HG03066 (cell line): ENCODE measurements at regions not wholly inside any gene's neighbourhood (a gene's known extent, or its start where the extent isn't known, plus 50 kb on each side); places are given as distances from the start of the nearest gene placed in this dataset.
A peak's percentile ranks its signal among the peaks of the same experiment; 100 is the strongest.

Experiments used
- ATAC-seq: cut with Tn5 transposase; IDR thresholded peaks from one replicate; pipeline ENCODE4 v1.9.1; 2021; ENCODE audit warnings: low read depth; ENCODE audit not compliant: unreplicated experiment

DNA sequence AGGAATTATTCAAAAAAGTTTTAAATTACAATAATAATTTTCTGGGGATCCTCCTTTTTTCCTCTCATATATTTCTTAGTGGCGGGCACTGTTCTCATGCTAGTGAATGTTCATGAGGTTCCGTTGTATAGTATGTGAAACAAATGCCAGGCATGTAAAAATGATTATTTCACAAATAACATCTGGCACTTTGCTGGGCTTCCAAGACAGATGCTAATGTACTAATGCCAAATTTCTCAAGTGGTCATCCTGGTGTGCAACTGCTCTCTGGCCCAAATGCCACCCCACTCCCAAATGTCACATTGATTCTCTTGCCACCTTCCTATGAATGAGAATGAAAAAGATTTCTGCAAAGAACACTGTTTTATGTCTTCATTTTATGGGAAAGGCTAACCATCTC is 564.0 kb upstream of the GCFC2 start:
- ATAC-seq = no peak

DNA sequence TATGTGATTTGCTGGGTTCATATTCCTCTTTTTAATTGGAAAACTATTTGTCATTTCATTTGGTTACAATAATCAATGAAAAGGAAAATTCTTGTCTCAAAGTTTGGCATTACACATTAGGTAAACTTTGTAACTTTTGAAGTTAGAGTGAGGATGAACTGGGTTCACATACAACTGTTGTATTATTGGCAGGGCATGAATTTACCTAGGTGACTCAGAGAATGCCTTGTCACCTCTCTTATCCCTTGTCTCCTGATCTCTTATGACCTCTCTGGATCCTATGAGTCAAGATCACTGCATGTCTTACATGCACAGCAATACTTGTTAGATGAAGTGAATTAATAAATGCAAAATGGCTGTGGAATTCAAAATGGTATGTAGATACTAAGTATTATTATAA is 563.4 kb upstream of the GCFC2 start:
- ATAC-seq = no peak

DNA sequence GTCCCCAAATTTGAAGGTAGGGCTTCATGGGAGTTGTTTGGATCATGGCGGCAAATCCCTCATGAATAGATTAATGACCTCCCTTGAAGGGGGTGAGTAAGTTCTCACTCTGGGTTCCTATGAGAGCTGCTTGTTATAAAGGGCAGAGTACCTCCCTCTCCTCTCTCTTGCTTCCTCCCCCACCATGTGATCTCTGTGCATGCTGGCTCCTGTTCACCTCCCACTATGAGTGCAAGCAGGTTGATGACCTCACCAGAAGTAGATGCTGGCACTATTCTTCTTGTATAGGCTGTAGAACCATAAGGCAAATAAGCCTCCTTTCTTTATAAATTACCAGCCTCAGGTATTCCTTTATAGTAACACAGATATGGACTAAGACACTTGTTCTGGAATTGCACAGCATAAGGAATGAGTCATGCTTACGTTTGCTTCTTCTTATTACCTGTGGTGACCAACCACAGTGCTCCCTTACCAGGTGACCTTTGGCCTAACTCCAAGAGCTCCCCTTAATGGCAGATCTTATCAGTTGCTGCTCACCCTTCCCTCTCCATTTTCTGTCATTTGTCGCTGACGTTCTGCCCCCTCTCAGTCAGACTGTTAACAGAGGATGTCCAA is 559.5 kb upstream of the GCFC2 start:
- no peak for ATAC-seq

DNA sequence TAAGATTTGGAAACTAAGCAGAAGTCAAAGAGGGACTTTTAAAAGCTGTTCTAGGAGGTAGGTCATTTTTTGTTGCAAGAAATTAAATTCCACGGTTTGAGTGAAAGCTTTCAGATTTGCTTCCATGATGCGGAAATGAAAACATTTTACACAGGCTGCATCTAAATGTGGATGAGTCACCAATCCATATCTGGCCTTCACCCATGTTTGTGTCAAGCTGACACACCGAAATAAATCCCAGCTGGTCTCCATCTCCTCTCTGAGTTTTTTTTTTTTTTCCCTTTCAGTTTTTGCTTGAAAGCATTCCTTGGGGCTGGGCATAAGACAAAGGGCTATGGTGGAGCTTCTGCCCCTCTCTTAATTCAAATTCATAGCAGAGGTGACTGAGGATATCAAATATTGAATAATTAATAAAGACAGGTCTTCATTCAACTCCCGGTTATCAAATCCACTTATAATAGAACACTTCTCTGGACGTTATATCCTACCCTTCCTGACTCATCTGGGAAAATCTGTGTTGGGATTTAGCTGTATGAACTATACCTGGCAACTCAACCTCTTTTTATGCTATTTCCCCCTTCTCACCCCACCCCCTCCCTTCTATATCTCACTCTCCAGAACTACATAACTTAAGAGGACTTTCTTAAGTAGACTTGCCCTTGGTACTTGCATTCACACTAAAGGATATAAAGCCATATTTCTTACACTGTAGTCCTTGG is 558.3 kb upstream of the GCFC2 start:
- ATAC-seq = no peak

DNA sequence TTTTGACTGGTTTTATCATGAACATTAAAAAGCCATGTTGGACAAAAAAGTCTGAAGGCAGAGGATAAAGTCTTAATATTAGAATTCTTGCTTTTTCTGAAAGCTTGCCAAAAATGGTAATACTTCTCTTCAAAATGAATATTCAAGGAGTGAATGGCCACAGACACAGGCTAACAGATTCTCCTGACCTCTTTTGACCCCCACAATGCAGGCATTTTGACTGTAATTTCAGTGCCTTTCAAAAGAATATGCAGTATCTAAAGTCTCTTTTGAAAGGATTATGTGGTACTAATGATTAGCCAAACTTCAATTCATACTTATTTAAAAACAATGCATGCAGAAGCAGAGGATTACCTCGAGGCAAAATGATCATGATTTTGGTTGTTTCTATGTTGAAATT is 557.8 kb upstream of the GCFC2 start:
- ATAC-seq = no peak

DNA sequence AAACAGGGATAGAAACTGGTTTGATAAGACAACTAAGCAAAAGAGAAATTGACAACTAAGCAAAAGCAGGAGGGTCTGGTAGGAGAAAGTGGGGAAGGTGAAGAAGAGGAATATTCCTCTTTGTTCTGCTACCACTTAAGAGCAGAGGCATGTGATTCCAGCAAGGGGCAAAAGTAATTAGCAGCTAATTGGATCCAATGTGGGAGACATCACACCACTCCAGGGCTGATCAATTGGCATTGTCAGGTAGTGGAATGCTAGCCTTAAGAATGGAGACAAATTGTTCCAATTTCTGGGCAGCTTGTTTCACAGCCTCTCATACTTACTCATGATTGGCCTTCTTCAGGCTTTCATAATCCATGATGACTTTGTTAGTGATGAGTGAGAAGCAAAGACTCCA is 547.1 kb upstream of the GCFC2 start:
- ATAC-seq = no peak

DNA sequence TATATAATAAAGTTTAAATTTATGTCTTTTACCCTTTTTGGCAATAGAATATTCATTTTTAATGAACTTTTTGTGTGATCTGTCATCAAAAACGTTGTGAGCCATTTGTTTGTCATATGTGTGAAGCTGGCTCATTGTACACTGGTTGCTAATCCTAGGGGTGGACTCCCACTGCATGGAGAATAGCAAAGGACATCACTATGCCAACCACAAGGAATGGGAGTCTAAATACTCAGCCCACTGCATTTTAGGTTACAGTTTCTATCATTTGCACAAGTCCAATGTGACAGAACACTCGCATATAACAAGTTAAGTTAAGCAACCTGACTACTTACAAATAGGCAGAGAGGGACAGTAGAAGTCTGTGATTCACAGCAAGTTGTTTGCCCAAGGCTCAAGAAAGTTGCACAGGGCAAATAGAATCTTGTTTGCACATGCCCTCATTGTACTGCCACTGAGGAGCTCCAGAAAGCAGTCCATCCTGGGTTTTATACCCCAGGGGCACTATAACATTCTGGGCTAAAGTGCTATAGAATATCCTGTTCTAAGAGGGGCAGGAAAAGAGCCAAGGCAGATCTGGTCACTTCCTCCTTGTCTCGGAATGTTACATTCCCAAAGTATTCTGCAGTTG is 545.9 kb upstream of the GCFC2 start:
- no peak for ATAC-seq

DNA sequence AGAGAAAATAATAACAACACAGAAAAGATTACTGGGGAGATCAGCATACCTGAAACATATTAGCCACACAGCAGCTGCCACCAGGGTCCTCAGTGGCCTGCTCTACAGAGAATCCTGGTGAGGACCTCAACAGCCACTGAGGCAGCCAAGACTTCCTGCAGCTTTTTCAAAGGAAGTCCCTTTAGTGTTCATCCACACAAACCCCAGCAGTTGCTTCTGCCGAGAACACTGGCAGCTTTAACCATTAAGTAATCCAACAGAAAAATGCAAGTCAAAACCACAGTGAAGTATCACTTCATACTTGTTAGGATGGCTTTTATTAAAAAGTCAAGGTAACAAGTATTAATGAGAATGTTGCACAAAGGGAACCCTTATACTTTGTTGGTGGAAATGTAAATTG is 542.0 kb upstream of the GCFC2 start:
- no peak for ATAC-seq

DNA sequence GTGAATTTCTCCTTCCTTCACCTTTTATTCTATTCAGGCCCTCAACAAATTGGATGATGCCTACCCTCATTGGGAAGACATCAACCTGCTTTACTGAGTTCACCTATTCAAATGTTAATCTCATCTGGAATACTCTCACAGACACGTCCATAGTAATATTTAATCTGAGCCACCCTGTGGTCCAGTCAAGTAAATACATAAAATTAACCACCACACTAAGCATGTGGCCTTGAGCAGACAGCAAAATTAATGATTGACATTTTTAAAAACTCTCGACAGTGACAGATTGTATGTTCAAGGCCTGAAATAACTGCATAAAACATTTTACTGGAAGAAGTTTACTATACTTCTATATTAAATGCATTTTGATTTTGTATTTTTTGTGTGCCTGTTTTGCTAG is 540.6 kb upstream of the GCFC2 start:
- ATAC-seq = no peak

DNA sequence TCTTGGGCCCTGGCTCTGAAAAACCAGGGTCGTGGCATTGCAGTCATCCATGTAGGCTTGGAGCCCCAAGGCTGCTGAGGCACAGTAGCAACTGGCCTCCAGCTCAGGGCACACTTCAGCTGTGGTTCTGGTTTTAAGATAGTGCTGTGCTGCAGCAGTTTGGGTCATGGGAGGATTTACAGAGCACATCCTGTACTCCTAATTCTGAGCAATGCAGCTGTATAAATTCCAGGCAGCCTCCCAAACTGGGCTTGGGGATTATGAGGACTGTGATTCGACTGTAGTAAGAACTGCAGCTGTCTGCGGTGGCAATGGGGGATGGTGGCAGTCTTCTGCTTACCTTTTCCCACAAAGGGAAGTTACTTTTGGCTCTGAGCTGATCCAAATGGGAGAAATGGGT is 536.3 kb upstream of the GCFC2 start:
- ATAC-seq = no peak

DNA sequence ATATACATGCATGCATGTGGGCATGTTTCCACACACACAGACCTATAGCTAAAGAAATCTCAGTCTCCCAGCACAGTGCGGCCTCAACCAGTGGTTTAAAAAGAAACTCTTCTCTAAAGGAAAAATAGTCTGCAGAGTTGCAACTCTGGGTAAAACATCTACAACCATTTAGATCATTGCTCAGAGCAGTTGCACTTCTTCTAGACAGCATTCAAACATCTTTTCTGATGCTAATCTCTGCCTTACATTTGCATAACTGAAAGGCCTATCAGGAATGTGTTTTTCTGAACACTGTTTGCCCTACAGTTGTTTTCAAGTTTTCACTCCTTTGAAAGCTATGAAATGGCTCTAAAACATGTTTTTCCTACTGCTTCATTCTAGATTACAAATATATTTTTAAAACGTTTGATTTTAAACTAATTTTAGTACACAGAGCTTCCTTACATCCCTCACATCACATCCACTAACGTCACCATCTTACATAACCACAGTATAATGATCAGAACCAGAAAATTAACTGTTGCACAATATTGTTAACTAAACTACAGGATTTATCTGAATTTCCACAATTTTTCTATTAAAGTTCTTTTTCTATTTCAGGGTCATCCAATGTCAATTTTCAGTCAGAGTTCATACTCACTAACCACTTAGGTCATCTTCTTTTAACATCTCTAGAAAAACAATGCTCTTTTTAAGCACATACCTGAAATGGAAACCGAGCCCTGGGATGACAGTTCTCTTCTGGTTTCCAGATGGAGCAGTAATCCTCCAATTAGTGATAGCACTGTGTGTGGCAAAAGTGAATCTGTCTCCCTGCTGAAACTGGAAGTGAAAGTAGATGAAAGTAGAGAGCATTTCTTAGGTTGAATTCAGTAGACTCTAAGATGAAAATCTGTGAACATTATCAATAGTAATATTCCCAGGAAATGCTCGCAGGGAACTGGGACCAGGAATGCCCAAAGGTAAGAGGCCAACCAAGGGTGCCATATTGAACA is 501.6 kb upstream of the GCFC2 start:
- no peak for ATAC-seq

DNA sequence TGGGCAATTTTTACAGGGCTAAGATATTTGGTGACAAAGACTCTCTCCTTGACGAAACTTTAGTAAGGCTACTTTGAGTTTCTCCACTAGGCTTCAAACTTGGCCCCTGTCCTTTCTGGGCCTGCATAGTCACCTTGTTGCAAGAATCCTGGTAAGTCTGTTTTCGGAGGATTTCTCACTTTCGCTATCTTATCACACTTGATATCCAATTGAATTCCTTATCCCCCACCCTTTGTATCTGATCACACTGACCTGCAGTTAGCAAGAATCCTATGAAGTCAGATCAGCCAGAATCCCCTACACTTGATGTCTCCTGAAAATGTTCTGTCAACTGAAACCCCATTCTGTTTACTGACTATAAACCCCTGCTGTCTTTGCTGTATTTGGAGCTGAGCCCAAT is 499.8 kb upstream of the GCFC2 start:
- ATAC-seq = no peak

DNA sequence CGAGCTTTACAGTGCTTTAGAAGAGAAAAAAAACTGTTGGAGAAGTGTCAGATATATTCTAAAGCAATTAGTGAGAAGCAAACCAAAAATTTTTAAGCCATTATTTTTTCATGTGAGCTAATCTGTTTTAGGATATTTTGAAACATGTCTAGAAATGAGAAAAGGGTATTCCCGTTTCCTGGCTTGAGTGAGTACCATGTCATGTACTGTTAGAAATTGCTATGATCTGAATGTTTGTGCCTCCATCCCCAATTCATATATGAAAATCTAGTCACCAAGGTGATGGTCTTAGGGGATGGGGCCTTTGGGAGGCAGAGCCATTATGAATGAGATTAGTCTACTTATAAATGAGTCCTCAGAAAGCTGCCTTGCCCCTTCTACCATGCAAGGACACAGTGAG is 493.3 kb upstream of the GCFC2 start:
- ATAC-seq = no peak

DNA sequence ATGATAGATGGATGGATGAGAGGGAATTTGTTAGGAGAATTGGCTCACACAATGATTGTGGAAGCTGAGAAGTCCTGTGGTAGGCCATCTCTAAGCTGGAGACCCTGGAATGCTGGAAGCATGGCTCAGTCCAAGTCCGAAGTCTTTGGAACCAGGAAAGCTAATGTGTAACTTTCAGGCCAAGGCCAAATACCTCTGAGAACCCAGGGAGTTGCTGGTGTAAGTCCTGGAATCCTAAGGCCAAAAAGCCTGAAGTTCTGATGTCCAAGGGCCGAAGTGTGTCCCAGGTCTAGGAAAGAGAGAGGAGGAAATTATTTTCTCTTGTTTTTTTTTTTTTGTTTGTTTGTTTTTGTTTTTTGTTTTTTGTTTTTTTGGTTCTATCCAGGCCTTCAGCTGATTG is 492.2 kb upstream of the GCFC2 start:
- no peak for ATAC-seq

DNA sequence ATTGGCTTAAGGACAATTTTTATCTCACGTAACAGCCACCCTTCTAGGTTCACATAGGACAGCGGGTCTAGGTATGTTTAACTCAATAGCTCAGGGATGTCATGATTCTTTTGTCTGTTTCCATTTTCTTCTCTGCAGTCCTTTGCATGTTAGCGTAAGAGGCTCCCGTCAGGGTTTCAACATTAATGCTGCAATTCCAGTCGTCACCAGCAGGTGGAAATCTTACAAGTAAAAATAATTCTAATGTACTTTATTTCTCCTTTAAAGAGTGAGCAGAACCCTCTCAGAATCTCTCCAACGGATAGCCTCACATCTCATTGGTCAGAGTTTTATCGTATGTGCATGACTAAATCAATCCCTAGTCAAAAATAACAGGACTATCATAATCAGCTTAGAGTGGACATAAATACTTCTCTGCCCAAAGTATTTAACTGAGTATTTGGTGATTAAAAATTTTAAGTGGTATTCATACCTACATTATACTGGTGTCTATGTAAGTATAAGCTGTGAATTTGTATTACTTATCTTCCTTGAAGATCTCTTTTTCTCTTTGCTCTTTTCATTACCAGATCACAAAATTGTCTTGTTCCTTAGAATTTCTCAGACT is 487.2 kb upstream of the GCFC2 start:
- ATAC-seq = peak; percentile 65

DNA sequence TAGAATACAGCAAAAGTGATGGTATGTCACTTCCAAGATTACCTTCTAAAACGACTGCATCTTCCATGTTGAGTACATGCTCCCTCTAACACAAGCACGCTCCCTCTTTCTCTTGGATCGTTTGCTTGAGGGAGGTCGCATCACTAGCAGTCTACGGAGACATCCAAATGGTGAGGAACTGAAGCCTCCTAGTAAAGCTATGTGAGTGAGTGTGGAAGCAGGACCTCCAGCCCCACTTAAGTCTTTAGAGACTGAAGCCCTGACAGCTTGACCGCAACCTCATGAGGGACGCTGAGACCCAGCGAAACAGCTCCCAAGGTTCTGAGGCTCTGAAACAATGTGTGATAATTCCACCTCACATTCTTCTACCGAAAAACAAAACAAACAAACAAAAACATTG is 486.7 kb upstream of the GCFC2 start:
- no peak for ATAC-seq

DNA sequence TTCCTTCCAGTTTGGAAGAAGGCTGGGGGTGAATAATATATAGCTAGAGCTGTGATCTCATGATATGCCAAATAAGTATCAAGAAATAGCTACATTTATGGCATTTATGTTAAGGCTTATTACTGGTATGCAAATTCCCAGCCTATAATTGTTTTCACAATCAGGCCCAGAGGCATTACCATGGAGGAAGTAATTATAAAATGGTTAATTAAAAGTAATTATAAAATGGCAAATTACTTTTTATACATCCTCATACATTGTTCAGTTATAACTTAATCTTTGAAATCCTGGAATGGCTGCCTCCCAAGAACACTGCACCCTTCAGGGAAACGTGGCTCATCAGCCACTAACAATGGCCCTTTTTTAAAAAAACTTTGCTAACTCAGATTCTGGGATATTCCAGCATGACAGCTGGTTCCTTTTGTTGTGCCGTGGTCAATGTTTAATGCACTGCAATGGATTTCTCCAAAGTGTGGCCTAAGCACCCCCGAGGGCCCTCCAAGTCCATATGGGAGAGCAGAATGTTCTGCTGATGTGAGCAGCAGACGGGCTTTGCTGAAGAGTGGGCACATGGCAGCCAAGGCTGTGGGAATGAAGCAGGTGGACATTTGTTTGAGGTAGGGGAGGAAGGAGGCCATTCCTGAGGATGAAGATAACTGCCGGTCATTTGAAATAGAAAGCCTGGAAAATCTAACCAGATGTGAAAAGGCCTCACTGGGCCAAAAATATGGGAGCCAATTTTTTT is 483.5 kb upstream of the GCFC2 start:
- no peak for ATAC-seq

DNA sequence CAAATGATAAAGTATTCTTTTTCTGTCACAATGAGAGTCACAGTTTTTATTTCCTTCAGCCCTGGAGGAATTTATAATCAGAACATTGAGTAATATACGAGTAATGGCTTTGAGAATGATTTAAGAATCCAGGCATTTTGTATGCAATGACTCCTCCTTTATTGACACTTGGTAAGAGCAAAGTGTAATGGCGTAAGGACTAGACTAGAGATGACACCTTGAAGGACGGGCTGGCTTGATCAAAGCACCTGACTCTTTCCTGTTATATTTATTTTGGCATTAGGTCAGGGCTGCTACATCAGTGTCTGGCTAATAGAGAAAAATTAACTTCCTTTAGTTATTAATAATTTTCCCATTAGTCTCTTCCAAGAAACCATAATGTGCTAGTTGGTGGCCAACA is 482.4 kb upstream of the GCFC2 start:
- ATAC-seq = no peak

DNA sequence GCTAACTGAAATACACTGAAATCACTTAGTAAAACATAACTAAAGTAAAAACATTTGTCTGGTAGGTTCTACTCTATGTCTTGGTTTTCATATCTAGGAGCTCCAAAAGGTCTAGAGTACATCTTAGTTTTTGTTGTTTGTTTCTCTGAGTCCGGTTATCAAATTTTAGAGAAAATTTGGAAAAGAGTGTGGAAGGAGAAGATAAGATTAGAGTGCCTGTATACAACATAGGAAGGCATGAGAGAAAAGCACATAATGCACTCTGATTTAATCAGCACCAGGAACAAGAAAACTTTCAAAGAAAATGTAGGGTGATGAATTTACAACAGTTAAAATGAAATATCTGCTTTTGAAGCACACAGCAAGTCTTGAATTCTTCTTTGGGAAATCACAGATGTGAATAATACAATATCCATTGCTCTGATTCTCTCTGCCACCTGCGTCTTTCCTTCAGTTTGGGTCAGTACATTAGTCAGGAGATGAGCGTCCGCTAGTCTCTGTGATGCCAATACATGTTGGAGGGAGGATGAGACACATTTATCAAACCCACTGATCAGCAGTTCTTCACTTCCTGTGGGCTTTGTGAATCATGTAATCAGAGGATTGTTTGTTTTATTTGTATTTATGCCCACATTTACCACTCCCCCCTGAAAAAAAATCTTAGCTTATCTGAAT is 477.8 kb upstream of the GCFC2 start:
- ATAC-seq = no peak
